ENCODE measurements at regions not wholly inside any gene's neighbourhood (a gene's known extent, or its start where the extent isn't known, plus 50 kb on each side); places are given as distances from the start of the nearest gene placed in this dataset.

GRCh38 chr7:65731129-65731528, 141.7 kb upstream of the VKORC1L1 start:
- no peak for DNase-seq
- Histone ChIP-seq H3K27me3 (replicated peaks in 1 of 4; ENCODE audit: control extremely low read depth in 1 of 4, control insufficient read depth in 3 of 4, insufficient read depth in 4 of 4, low read length in 3 of 4) (no peaks in the 10 kb centered on the region), H3K79me2 (ENCODE audit: control insufficient read depth, insufficient read depth, low read length) (no peaks in the 10 kb centered on the region), H3K4me2 (replicated peaks; ENCODE audit: low read depth, low read length, poor library complexity, severe bottlenecking) (no peak overlapping the region), H2AFZ (ENCODE audit: insufficient read depth, low read depth, low read length, poor library complexity, severe bottlenecking) (no peak overlapping the region), H3K36me3 (replicated peaks in 1 of 2; ENCODE audit: control extremely low read depth in 1 of 2, control insufficient read depth in 1 of 2, extremely low read depth in 1 of 2, insufficient read depth in 2 of 2, low read length in 1 of 2) (peaks cover 0 to 3% of the 10 kb centered on the region in 2 experiments), H3K27ac (ENCODE audit: low read length in 2 of 2) (no peak overlapping the region), H4K20me1 (ENCODE audit: control insufficient read depth, insufficient read depth, low read length, poor library complexity, severe bottlenecking) (no peaks in the 10 kb centered on the region), H3K9me3 (ENCODE audit: control extremely low read depth in 1 of 3, control insufficient read depth in 2 of 3, insufficient read depth in 1 of 3, low read length in 2 of 3) (no peaks in the 10 kb centered on the region), H3K9ac (ENCODE audit: low read length) (no peak overlapping the region), H3K4me1 (ENCODE audit: control insufficient read depth in 2 of 2, insufficient read depth in 2 of 2, low read length in 2 of 2) (peaks cover 0 to 7% of the 10 kb centered on the region in 2 donors), H3K4me3 (ENCODE audit: control extremely low read depth in 1 of 5, extremely low read depth in 1 of 5, insufficient read depth in 1 of 5, low read depth in 2 of 5, low read length in 4 of 5) (no peak overlapping the region)
- TF ChIP-seq EZH2 (IDR thresholded peaks at IDR 0.05; ENCODE audit: borderline replicate concordance, insufficient read depth, low read depth, low read length, poor library complexity, severe bottlenecking) (no peak), CTCF (IDR thresholded peaks at IDR 0.05) (no peak)
- Mint-ChIP-seq H3K9me3 (ENCODE audit: insufficient read depth) (no peaks in the 10 kb centered on the region), H3K4me3 (peak overlapping the region; percentile 36), H3K27ac (no peak overlapping the region), H3K27me3 (no peaks in the 10 kb centered on the region), H3K4me1 (peaks cover 3% of the 10 kb centered on the region)
- ChIA-PET POLR2A (no interaction called here), CTCF (no interaction called here)
- ATAC-seq (ENCODE audit: low read depth), result no peak
- WGBS (ENCODE audit: insufficient coverage), result 43% methylated on average over 3 of the region's 7 CpGs
- intact Hi-C loops (cut with micrococcal nuclease), result no loop called here

- no peak for ATAC-seq (ENCODE audit: low read depth)
- H3K9me3 ChIP-seq (ENCODE audit: control extremely low read depth in 1 of 3, control insufficient read depth in 2 of 3, insufficient read depth in 1 of 3, low read length in 2 of 3), result no peaks in the 10 kb centered on the region
- H3K4me3 ChIP-seq (ENCODE audit: control extremely low read depth in 1 of 5, extremely low read depth in 1 of 5, insufficient read depth in 1 of 5, low read depth in 2 of 5, low read length in 4 of 5), result no peak overlapping the region
- peaks cover 0 to 3% of the 10 kb centered on the region in 2 experiments for H3K36me3 ChIP-seq (replicated peaks in 1 of 2; ENCODE audit: control extremely low read depth in 1 of 2, control insufficient read depth in 1 of 2, extremely low read depth in 1 of 2, insufficient read depth in 2 of 2, low read length in 1 of 2)
- no peaks in the 10 kb centered on the region for H3K9me3 Mint-ChIP-seq (ENCODE audit: insufficient read depth)
- ChIA-PET POLR2A (no interaction called here), CTCF (no interaction called here)
- H3K27ac Mint-ChIP-seq, result no peak overlapping the region
- H2AFZ ChIP-seq (ENCODE audit: insufficient read depth, low read depth, low read length, poor library complexity, severe bottlenecking), result no peak overlapping the region
- H3K27me3 Mint-ChIP-seq, result no peaks in the 10 kb centered on the region
- peaks cover 3% of the 10 kb centered on the region for H3K4me1 Mint-ChIP-seq
- intact Hi-C loops (cut with micrococcal nuclease), result no loop called here
- no peak overlapping the region for H3K4me3 Mint-ChIP-seq
- TF ChIP-seq CTCF (IDR thresholded peaks at IDR 0.05) (no peak), EZH2 (IDR thresholded peaks at IDR 0.05; ENCODE audit: borderline replicate concordance, insufficient read depth, low read depth, low read length, poor library complexity, severe bottlenecking) (no peak)
- H4K20me1 ChIP-seq (ENCODE audit: control insufficient read depth, insufficient read depth, low read length, poor library complexity, severe bottlenecking), result no peaks in the 10 kb centered on the region
- H3K4me1 ChIP-seq (ENCODE audit: control insufficient read depth in 2 of 2, insufficient read depth in 2 of 2, low read length in 2 of 2), result peaks cover 0 to 7% of the 10 kb centered on the region in 2 donors
- no peak overlapping the region for H3K27ac ChIP-seq (ENCODE audit: low read length in 2 of 2)
- WGBS (ENCODE audit: insufficient coverage), result 29% methylated on average over 24 of the region's 27 CpGs
- no peaks in the 10 kb centered on the region for H3K27me3 ChIP-seq (replicated peaks in 1 of 4; ENCODE audit: control extremely low read depth in 1 of 4, control insufficient read depth in 3 of 4, insufficient read depth in 4 of 4, low read length in 3 of 4)
- no peak for DNase-seq
- no peaks in the 10 kb centered on the region for H3K79me2 ChIP-seq (ENCODE audit: control insufficient read depth, insufficient read depth, low read length)
- no peak overlapping the region for H3K9ac ChIP-seq (ENCODE audit: low read length)
- H3K4me2 ChIP-seq (replicated peaks; ENCODE audit: low read depth, low read length, poor library complexity, severe bottlenecking), result peak overlapping the region; percentile 46
Measured at GRCh38 chr7:65731562-65732035, 141.3 kb upstream of the VKORC1L1 start.

Measured in B cell (primary cell).